ENCODE measurements at regions not wholly inside any gene's neighbourhood (a gene's known extent, or its start where the extent isn't known, plus 50 kb on each side); places are given as distances from the start of the nearest gene placed in this dataset.
"Not testable (repeated sequence)": the region's sequence is repeated elsewhere in the genome, so short reads cannot be mapped to it uniquely, and the experiment has no call there.

- no peak for TF ChIP-seq CTCF (IDR thresholded peaks at IDR 0.05)
- no peak for TF ChIP-seq POLR2A (IDR thresholded peaks at IDR 0.05)
- TF ChIP-seq EP300 (IDR thresholded peaks at IDR 0.05): no peak
- no peak for TF ChIP-seq POLR2AphosphoS5 (IDR thresholded peaks at IDR 0.05)
- Histone ChIP-seq H3K36me3 (no peaks in the 10 kb centered on the region), H3K4me3 (no peak overlapping the region), H3K27ac (peak overlapping the region; percentile 87 to 91 (median 90)), H3K9me3 (no peaks in the 10 kb centered on the region), H3K27me3 (no peaks in the 10 kb centered on the region), H3K4me1 (peaks cover 0 to 90% (median 73%) of the 10 kb centered on the region in 4 donors)
- intact Hi-C loops (cut with DNase I): no loop called here
- no peak for DNase-seq
- whole genome bisulfite sequencing, 2 donors: 77 to 78% methylated on average over 3 of the region's 3 CpGs
These were observed 77.7 kb downstream of the C9orf152 start for GRCh38 chr9:110130211-110130610.

GRCh38 chr9:110130791-110131416, 77.1 kb downstream of the C9orf152 start:
- TF ChIP-seq CTCF (IDR thresholded peaks at IDR 0.05) (no peak), POLR2AphosphoS5 (IDR thresholded peaks at IDR 0.05) (no peak), EP300 (IDR thresholded peaks at IDR 0.05) (no peak), POLR2A (IDR thresholded peaks at IDR 0.05) (no peak)
- no peaks in the 10 kb centered on the region for H3K9me3 ChIP-seq
- H3K4me3 ChIP-seq: no peak overlapping the region
- peak overlapping the region in 3 of 4 donors; percentile 90 to 91 (median 91) for H3K27ac ChIP-seq
- intact Hi-C loops (cut with DNase I): no loop called here
- H3K27me3 ChIP-seq: no peaks in the 10 kb centered on the region
- no peak for DNase-seq
- 90 to 94% methylated on average over 6 of the region's 6 CpGs for WGBS, 2 donors
- no peaks in the 10 kb centered on the region for H3K36me3 ChIP-seq
- peaks cover 0 to 91% (median 69%) of the 10 kb centered on the region in 4 donors for H3K4me1 ChIP-seq

- H3K4me3 ChIP-seq: no peak overlapping the region
These were observed 76.5 kb downstream of the C9orf152 start for GRCh38 chr9:110131499-110131898.

GRCh38 chr9:110132531-110132930, 75.4 kb downstream of the C9orf152 start:
- H3K4me3 ChIP-seq; H3K27me3 ChIP-seq; intact Hi-C loops (cut with DNase I); DNase-seq; H3K9me3 ChIP-seq: not testable (repeated sequence)
- peaks cover 0 to 78% (median 58%) of the 10 kb centered on the region in 4 donors for H3K4me1 ChIP-seq
- WGBS, 2 donors: 90 to 95% methylated on average over 3 of the region's 3 CpGs
- peak overlapping the region in 3 of 4 donors; percentile 39 to 91 (median 91) for H3K27ac ChIP-seq
- peaks cover 0 to 14% (median 11%) of the 10 kb centered on the region in 4 donors for H3K36me3 ChIP-seq

More at GRCh38 chr9:110131499-110131898, 76.5 kb downstream of the C9orf152 start:
- H3K27me3 ChIP-seq: no peaks in the 10 kb centered on the region
- TF ChIP-seq POLR2A (IDR thresholded peaks at IDR 0.05): no peak
- TF ChIP-seq POLR2AphosphoS5 (IDR thresholded peaks at IDR 0.05): no peak
- TF ChIP-seq CTCF (IDR thresholded peaks at IDR 0.05): no peak
- no peak for TF ChIP-seq EP300 (IDR thresholded peaks at IDR 0.05)
- no peak for DNase-seq
- H3K4me1 ChIP-seq: peaks cover 0 to 85% (median 65%) of the 10 kb centered on the region in 4 donors
- WGBS, 2 donors: 72 to 86% methylated on average over 2 of the region's 2 CpGs
- H3K27ac ChIP-seq: peak overlapping the region in 3 of 4 donors; percentile 39 to 91 (median 91)
- peaks cover 0 to 4% (median 1%) of the 10 kb centered on the region in 4 donors for H3K36me3 ChIP-seq
- intact Hi-C loops (cut with DNase I): no loop called here
- no peaks in the 10 kb centered on the region for H3K9me3 ChIP-seq

- no peaks in the 10 kb centered on the region for H3K27me3 ChIP-seq
- H3K4me1 ChIP-seq: peaks cover 0 to 74% (median 53%) of the 10 kb centered on the region in 4 donors
- 83 to 85% methylated on average over 3 of the region's 3 CpGs for WGBS, 2 donors
- H3K9me3 ChIP-seq: no peaks in the 10 kb centered on the region
- no peak for TF ChIP-seq EP300 (IDR thresholded peaks at IDR 0.05)
- TF ChIP-seq POLR2A (IDR thresholded peaks at IDR 0.05): no peak
- TF ChIP-seq CTCF (IDR thresholded peaks at IDR 0.05): no peak
- TF ChIP-seq POLR2AphosphoS5 (IDR thresholded peaks at IDR 0.05): no peak
- H3K27ac ChIP-seq: peak overlapping the region in 3 of 4 donors; percentile 50 to 91 (median 91)
- H3K36me3 ChIP-seq: peaks cover 0 to 20% (median 15%) of the 10 kb centered on the region in 4 donors
- no peak overlapping the region for H3K4me3 ChIP-seq
- intact Hi-C loops (cut with DNase I): no loop called here
- no peak for DNase-seq
These were observed 74.9 kb downstream of the C9orf152 start for GRCh38 chr9:110133059-110133458.
